Amygdala (tissue), 56 donors: ENCODE measurements at regions not wholly inside any gene's neighbourhood (a gene's known extent, or its start where the extent isn't known, plus 50 kb on each side); places are given as distances from the start of the nearest gene placed in this dataset.

Experiments
- DNase-seq, 56 donors: peaks; one replicate each; lab custom pipeline; 2025; lab: John Stamatoyannopoulos, UW

GRCh38 chr2:199136242-199136641 lies 321.5 kb downstream of the SATB2 start:
- no peak for DNase-seq

GRCh38 chr2:199131876-199132275 lies 325.9 kb downstream of the SATB2 start:
- DNase-seq, result no peak

- DNase-seq, result no peak
Observed at GRCh38 chr2:199131136-199131655, 326.5 kb downstream of the SATB2 start.

GRCh38 chr2:199130501-199130900 lies 327.2 kb downstream of the SATB2 start:
- no peak for DNase-seq

GRCh38 chr2:199128476-199129229 lies 329.1 kb downstream of the SATB2 start:
- no peak for DNase-seq

- no peak for DNase-seq
Observed at GRCh38 chr2:199119796-199120195, 337.9 kb downstream of the SATB2 start.

- DNase-seq, result no peak
Observed at GRCh38 chr2:199118673-199119112, 339.0 kb downstream of the SATB2 start.

- no peak for DNase-seq
Observed at GRCh38 chr2:199115169-199115568, 342.6 kb downstream of the SATB2 start.

GRCh38 chr2:199113111-199113510 lies 344.6 kb downstream of the SATB2 start:
- DNase-seq, result no peak

GRCh38 chr2:199111458-199111857 lies 346.3 kb downstream of the SATB2 start:
- DNase-seq, result no peak

GRCh38 chr2:199108056-199108455 lies 349.7 kb downstream of the SATB2 start:
- no peak for DNase-seq

- no peak for DNase-seq
Observed at GRCh38 chr2:199105826-199106225, 351.9 kb downstream of the SATB2 start.

- no peak for DNase-seq
Observed at GRCh38 chr2:199101487-199101886, 356.3 kb downstream of the SATB2 start.

- no peak for DNase-seq
Observed at GRCh38 chr2:199100326-199101110, 357.2 kb downstream of the SATB2 start.

- DNase-seq, result no peak
Observed at GRCh38 chr2:199092419-199092818, 365.3 kb downstream of the SATB2 start.

- no peak for DNase-seq
Observed at GRCh38 chr2:199085261-199085660, 372.5 kb downstream of the SATB2 start.

- DNase-seq, result peak in 1 of 56 donors; percentile 8
Observed at GRCh38 chr2:199070322-199070949, 387.3 kb downstream of the SATB2 start.

- DNase-seq, result no peak
Observed at GRCh38 chr2:199064201-199064600, 393.5 kb downstream of the SATB2 start.

GRCh38 chr2:199057936-199058335 lies 399.8 kb downstream of the SATB2 start:
- no peak for DNase-seq

GRCh38 chr2:199055336-199055735 lies 402.4 kb downstream of the SATB2 start:
- no peak for DNase-seq
